Fibroblast of lung (primary cell): ENCODE measurements at regions not wholly inside any gene's neighbourhood (a gene's known extent, or its start where the extent isn't known, plus 50 kb on each side); places are given as distances from the start of the nearest gene placed in this dataset.
"Not testable (repeated sequence)": the region's sequence is repeated elsewhere in the genome, so short reads cannot be mapped to it uniquely, and the experiment has no call there.

ENCODE experiments used
- DNase-seq, 2 donors: peaks; one replicate each; pipeline versions ENCODE4 v3.0.0 to v3.0.0-alpha.2; 2010; ENCODE audit warnings: low read depth in 2 of 2
- H2AFZ ChIP-seq: 2 replicates; pipeline ENCODE4 v1.5.1; 2012; ENCODE audit warnings: low read length, control low read depth, inconsistent platforms
- H3K27ac ChIP-seq: 2 replicates; pipeline ENCODE4 v1.5.1; 2011; ENCODE audit warnings: low read length, control low read depth; ENCODE audit not compliant: insufficient read depth
- H3K27me3 ChIP-seq: 2 replicates; pipeline ENCODE4 v1.5.1; 2011; ENCODE audit warnings: mild to moderate bottlenecking, low read length; ENCODE audit not compliant: control insufficient read depth, insufficient read depth
- H3K36me3 ChIP-seq: 2 replicates; pipeline ENCODE4 v1.5.1; 2011; ENCODE audit warnings: low read length; ENCODE audit not compliant: control insufficient read depth, insufficient read depth
- H3K4me1 ChIP-seq: 2 replicates; pipeline ENCODE4 v1.5.1; 2011; ENCODE audit warnings: low read length; ENCODE audit not compliant: control insufficient read depth, insufficient read depth; ENCODE audit errors: extremely low read depth
- H3K4me2 ChIP-seq: 2 replicates; pipeline ENCODE4 v1.5.1; 2011; ENCODE audit warnings: low read length, control low read depth; ENCODE audit not compliant: insufficient read depth; ENCODE audit errors: extremely low read depth
- H3K4me3 ChIP-seq, 4 experiments: fragments of 200-600 bp in 1 of 4; sonication (generic) in 1 of 4; replicated peaks in 1 of 4; 2 replicates each; pipeline ENCODE4 v1.5.1; 2011 to 2016; ENCODE audit warnings: low read length in 4 of 4, low read depth in 3 of 4, mild to moderate bottlenecking in 3 of 4, control low read depth in 2 of 4, inconsistent platforms in 1 of 4, mixed read lengths in 1 of 4; ENCODE audit not compliant: insufficient read depth in 1 of 4; ENCODE audit errors: control extremely low read depth in 1 of 4
- H3K79me2 ChIP-seq: 2 replicates; pipeline ENCODE4 v1.5.1; 2012; ENCODE audit warnings: mild to moderate bottlenecking, low read length, inconsistent platforms; ENCODE audit not compliant: control insufficient read depth, insufficient read depth
- H3K9ac ChIP-seq: 2 replicates; pipeline ENCODE4 v1.5.1; 2011; ENCODE audit warnings: mild to moderate bottlenecking, low read length, control low read depth; ENCODE audit not compliant: insufficient read depth
- H3K9me3 ChIP-seq: 2 replicates; pipeline ENCODE4 v1.5.1; 2012; ENCODE audit warnings: low read depth, low read length; ENCODE audit not compliant: control insufficient read depth, insufficient read depth
- H4K20me1 ChIP-seq: 2 replicates; pipeline ENCODE4 v1.5.1; 2011; ENCODE audit warnings: low read length; ENCODE audit not compliant: control insufficient read depth, insufficient read depth; ENCODE audit errors: extremely low read depth
- EZH2 ChIP-seq: IDR thresholded peaks from 2 replicates; pipeline ENCODE4 v1.5.1; 2012; ENCODE audit warnings: low read length, control low read depth, mild to moderate bottlenecking; ENCODE audit errors: missing control alignments
- TF ChIP-seq, protein P1 (sequence below), 2 donors: IDR thresholded peaks in 1 of 2; conservative IDR thresholded peaks in 1 of 2; 1 replicate in 1 of 2; 2 replicates in 1 of 2; pipeline ENCODE4 v1.5.1; 2011 to 2012; ENCODE audit warnings: low read length in 2 of 2, control low read depth in 1 of 2, inconsistent platforms in 1 of 2, low read depth in 1 of 2, mild to moderate bottlenecking in 1 of 2

DNA sequence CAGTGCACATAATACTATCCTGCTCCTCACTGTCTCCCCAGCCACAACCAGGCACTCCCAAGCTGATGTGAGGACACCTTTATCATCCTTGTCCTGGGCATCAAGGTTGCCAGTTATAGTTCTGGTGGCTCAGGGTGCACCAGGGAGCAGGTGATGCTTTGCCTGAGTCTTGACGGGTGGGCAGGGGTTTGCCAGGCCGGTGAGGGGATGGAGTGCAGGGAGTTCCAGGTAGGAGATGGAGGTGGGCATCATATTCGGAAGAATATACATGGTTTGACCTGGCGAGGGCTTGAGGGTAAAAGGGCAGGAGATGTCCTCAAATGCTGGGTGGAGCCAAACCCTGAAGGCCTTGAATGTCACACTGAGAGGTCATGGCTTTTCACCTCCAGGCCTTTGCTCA is 115.8 kb upstream of the CRHR1 start:
- H3K27ac ChIP-seq: no peak overlapping the region
- H3K27me3 ChIP-seq: peaks cover 6% of the 10 kb centered on the region
- no peaks in the 10 kb centered on the region for H3K79me2 ChIP-seq
- no peak overlapping the region for H3K4me3 ChIP-seq
- no peak overlapping the region for H2AFZ ChIP-seq
- TF ChIP-seq EZH2: no peak
- TF ChIP-seq, protein P1, sequence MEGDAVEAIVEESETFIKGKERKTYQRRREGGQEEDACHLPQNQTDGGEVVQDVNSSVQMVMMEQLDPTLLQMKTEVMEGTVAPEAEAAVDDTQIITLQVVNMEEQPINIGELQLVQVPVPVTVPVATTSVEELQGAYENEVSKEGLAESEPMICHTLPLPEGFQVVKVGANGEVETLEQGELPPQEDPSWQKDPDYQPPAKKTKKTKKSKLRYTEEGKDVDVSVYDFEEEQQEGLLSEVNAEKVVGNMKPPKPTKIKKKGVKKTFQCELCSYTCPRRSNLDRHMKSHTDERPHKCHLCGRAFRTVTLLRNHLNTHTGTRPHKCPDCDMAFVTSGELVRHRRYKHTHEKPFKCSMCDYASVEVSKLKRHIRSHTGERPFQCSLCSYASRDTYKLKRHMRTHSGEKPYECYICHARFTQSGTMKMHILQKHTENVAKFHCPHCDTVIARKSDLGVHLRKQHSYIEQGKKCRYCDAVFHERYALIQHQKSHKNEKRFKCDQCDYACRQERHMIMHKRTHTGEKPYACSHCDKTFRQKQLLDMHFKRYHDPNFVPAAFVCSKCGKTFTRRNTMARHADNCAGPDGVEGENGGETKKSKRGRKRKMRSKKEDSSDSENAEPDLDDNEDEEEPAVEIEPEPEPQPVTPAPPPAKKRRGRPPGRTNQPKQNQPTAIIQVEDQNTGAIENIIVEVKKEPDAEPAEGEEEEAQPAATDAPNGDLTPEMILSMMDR (conservative IDR thresholded peaks at IDR 0.05 in 1 of 2, IDR thresholded peaks at IDR 0.05 in 1 of 2; ENCODE audit: low read depth in 1 of 2, low read length in 2 of 2): no peak
- H3K9ac ChIP-seq: no peak overlapping the region
- no peaks in the 10 kb centered on the region for H3K4me1 ChIP-seq
- H4K20me1 ChIP-seq: no peaks in the 10 kb centered on the region
- no peaks in the 10 kb centered on the region for H3K9me3 ChIP-seq
- no peak for DNase-seq
- H3K4me2 ChIP-seq: no peak overlapping the region
- H3K36me3 ChIP-seq: no peaks in the 10 kb centered on the region

DNA sequence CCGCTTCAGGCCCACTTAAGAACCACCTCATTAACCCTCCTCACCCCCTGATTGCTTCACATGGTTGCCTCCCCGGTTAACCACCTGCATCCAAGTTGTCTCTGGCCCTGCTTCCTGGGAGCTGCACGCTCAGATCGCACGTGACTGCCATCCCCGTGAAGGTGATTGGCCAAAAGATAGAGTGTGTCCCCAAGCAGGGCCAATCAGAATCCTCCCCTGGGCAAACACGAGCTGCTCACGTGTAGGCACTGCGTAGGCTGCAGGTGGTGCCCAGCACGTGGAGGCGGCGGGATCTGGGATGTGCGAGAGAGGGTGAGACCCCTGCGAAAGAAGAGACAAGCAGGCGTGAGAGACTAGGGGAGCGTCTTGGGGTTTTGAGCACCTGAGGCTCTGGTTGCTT is 111.8 kb upstream of the CRHR1 start:
- TF ChIP-seq, protein P1 (conservative IDR thresholded peaks at IDR 0.05 in 1 of 2, IDR thresholded peaks at IDR 0.05 in 1 of 2; ENCODE audit: low read depth in 1 of 2, low read length in 2 of 2): no peak
- no peak for TF ChIP-seq EZH2
- Histone ChIP-seq H3K27me3 (no peaks in the 10 kb centered on the region), H3K36me3 (no peaks in the 10 kb centered on the region), H3K9ac (no peak overlapping the region), H3K79me2 (no peaks in the 10 kb centered on the region), H3K27ac (no peak overlapping the region), H4K20me1 (no peaks in the 10 kb centered on the region), H3K4me3 (no peak overlapping the region), H3K9me3 (no peaks in the 10 kb centered on the region), H3K4me1 (no peaks in the 10 kb centered on the region), H2AFZ (no peak overlapping the region), H3K4me2 (no peak overlapping the region)
- no peak for DNase-seq

DNA sequence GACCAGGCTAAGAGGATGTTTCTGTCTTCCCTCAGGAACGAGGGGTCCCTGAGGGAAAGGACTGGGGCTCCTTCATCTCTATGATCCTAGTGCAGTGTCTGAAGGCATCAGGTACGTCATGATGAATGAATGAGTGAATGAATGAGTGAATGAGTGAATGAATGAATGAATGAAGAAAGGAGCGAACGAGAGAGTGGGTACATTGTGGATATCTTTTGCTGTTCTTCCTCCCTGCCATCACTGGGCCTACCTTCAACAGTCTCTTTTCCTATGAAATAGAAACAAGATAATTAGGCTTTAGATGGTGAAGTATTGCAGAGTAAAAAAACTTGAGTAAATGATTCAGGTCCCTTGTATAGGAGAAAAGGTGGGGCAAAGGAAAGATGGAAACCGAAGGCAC is 111.3 kb upstream of the CRHR1 start:
- no peak for TF ChIP-seq EZH2
- TF ChIP-seq, protein P1 (conservative IDR thresholded peaks at IDR 0.05 in 1 of 2, IDR thresholded peaks at IDR 0.05 in 1 of 2; ENCODE audit: low read depth in 1 of 2, low read length in 2 of 2): no peak
- Histone ChIP-seq H3K4me3 (no peak overlapping the region), H3K27ac (no peak overlapping the region), H3K27me3 (no peaks in the 10 kb centered on the region), H3K4me2 (no peak overlapping the region), H3K9me3 (no peaks in the 10 kb centered on the region), H2AFZ (no peak overlapping the region), H3K79me2 (no peaks in the 10 kb centered on the region), H3K36me3 (no peaks in the 10 kb centered on the region), H3K9ac (no peak overlapping the region), H3K4me1 (no peaks in the 10 kb centered on the region), H4K20me1 (no peaks in the 10 kb centered on the region)
- no peak for DNase-seq

DNA sequence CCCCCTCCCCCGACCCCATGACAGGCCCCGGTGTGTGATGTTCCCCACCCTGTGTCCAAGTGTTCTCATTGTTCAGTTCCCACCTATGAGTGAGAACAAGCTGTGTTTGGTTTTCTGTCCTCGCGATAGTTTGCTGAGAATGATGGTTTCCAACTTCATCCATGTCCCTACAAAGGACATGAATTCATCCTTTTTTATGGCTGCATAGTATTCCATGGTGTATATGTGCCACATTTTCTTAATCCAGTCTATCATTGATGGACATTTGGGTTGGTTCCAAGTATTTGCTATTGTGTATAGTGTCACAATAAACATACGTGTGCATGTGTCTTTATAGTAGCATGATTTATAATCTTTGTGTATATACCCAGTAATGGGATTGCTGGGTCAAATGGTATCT is 110.4 kb upstream of the CRHR1 start:
- H3K27me3 ChIP-seq, H3K4me2 ChIP-seq, H3K4me3 ChIP-seq, DNase-seq, H3K9me3 ChIP-seq, H3K79me2 ChIP-seq, H3K9ac ChIP-seq, H4K20me1 ChIP-seq, H3K27ac ChIP-seq, H2AFZ ChIP-seq, H3K36me3 ChIP-seq, H3K4me1 ChIP-seq: not testable (repeated sequence)
